K562 (cell line): ENCODE measurements at regions not wholly inside any gene's neighbourhood (a gene's known extent, or its start where the extent isn't known, plus 50 kb on each side); places are given as distances from the start of the nearest gene placed in this dataset.

Experiments used
- ATAC-seq: fragments of 200-7000 bp; cut with Tn5 transposase; 3 replicates; pipeline ENCODE4 v1.9.1; 2020; ENCODE audit warnings: moderate library complexity
- BruUV-seq: library from RNA; stranded (reverse); fragments of 400-500 nt; replicated peaks from 2 replicates; lab custom pipeline; 2021; lab: Mats Ljungman, UMichigan
- CTCF ChIA-PET: fragments of 300-600 bp; formaldehyde crosslinking; extraction: SDS; loops from one replicate; lab custom pipeline; 2021; ENCODE audit warnings: low intra/inter-chr PET ratio; lab: Yijun Ruan, JAX
- POLR2A ChIA-PET: fragments of 300-600, 350-650 bp; sonication (Branson Sonifier 250); formaldehyde crosslinking; extraction: SDS; loops from one replicate; lab custom pipeline; 2021; ENCODE audit warnings: antibody characterized with exemption, inconsistent platforms; lab: Yijun Ruan, JAX
- DNase-seq, 4 experiments: peaks; one replicate each; pipeline versions ENCODE4 v3.0.0 to v3.0.0-alpha.2; 2011 to 2018; ENCODE audit warnings: low spot score in 3 of 4, mixed read lengths in 3 of 4; ENCODE audit errors: extremely low read depth in 1 of 4
- FAIRE-seq: peaks from 2 replicates; lab custom pipeline; 2011; peaks lifted over from hg19 to GRCh38; lab: Jason Lieb, UNC
- H2AFZ ChIP-seq: 2 replicates; pipeline ENCODE4 v1.6.0; 2011; ENCODE audit warnings: low read depth, low read length, control low read depth, inconsistent platforms
- H3K27ac ChIP-seq: fragments of 200-600 bp; 3 replicates; pipeline ENCODE4 v1.8.0; 2011; ENCODE audit warnings: low read depth, mild to moderate bottlenecking, control low read depth, inconsistent platforms, low read length, moderate library complexity, mixed read lengths; ENCODE audit errors: extremely low read depth
- H3K27me3 ChIP-seq, 2 experiments: fragments of 300-600 bp in 1 of 2; 2 replicates in 1 of 2; 3 replicates in 1 of 2; pipeline versions ENCODE4 v1.6.0 to v1.8.0; 2011; ENCODE audit warnings: inconsistent platforms in 2 of 2, low read length in 2 of 2, mild to moderate bottlenecking in 1 of 2, mixed read lengths in 1 of 2, moderate library complexity in 1 of 2; ENCODE audit not compliant: control insufficient read depth in 2 of 2, insufficient read depth in 2 of 2
- H3K36me3 ChIP-seq: fragments of 300-600 bp; 3 replicates; pipeline ENCODE4 v1.8.0; 2011; ENCODE audit warnings: mild to moderate bottlenecking, low read length, inconsistent platforms; ENCODE audit not compliant: control insufficient read depth, insufficient read depth
- H3K4me1 ChIP-seq, 2 experiments: fragments of 200-600 bp in 1 of 2; replicated peaks in 1 of 2; 2 replicates in 1 of 2; 3 replicates in 1 of 2; pipeline versions ENCODE4 v1.5.1 to v1.8.0; 2011; ENCODE audit warnings: inconsistent platforms in 2 of 2, low read length in 2 of 2, mild to moderate bottlenecking in 1 of 2, mixed read lengths in 1 of 2, moderate library complexity in 1 of 2; ENCODE audit not compliant: control insufficient read depth in 2 of 2, insufficient read depth in 2 of 2
- H3K4me2 ChIP-seq: 2 replicates; pipeline ENCODE4 v1.6.1; 2011; ENCODE audit warnings: low read length, control low read depth, inconsistent platforms, mixed read lengths; ENCODE audit not compliant: insufficient read depth
- H3K4me3 ChIP-seq: fragments of 200-600 bp; sonication (generic), shearing (Covaris generic); 2 replicates; pipeline ENCODE4 v1.5.1; 2016; ENCODE audit warnings: control low read depth, inconsistent platforms
- H3K79me2 ChIP-seq: fragments of 200-600 bp; 3 replicates; pipeline ENCODE4 v1.8.0; 2011; ENCODE audit warnings: low read length, inconsistent platforms; ENCODE audit not compliant: control insufficient read depth, insufficient read depth
- H3K9ac ChIP-seq, 2 experiments: 2 replicates each; pipeline versions ENCODE4 v1.6.0 to v1.6.1; 2011; ENCODE audit warnings: low read depth in 2 of 2, low read length in 2 of 2, control low read depth in 1 of 2, inconsistent platforms in 1 of 2, mild to moderate bottlenecking in 1 of 2, mixed read lengths in 1 of 2; ENCODE audit not compliant: insufficient read depth in 1 of 2
- H3K9me1 ChIP-seq: one replicate; pipeline ENCODE4 v1.6.0; 2011; ENCODE audit warnings: inconsistent platforms, mild to moderate bottlenecking, low read length, moderate library complexity; ENCODE audit not compliant: control insufficient read depth, insufficient read depth
- H3K9me3 ChIP-seq: replicated peaks from 2 replicates; pipeline ENCODE4 v1.5.1; 2011; ENCODE audit warnings: low read depth, low read length, inconsistent platforms; ENCODE audit not compliant: control insufficient read depth, insufficient read depth
- H4K20me1 ChIP-seq: replicated peaks from 2 replicates; pipeline ENCODE4 v1.6.1; 2011; ENCODE audit warnings: low read length, inconsistent platforms, mixed read lengths; ENCODE audit not compliant: control insufficient read depth, insufficient read depth
- ARID2 ChIP-seq: fragments of 450-650 bp; IDR thresholded peaks from 2 replicates; pipeline ENCODE4 v1.6.1; 2017; ENCODE audit warnings: antibody characterized with exemption, mild to moderate bottlenecking
- CHCHD3 ChIP-seq: fragments of 250-450 bp; sonication (Bioruptor Pico); IDR thresholded peaks from 2 replicates; pipeline ENCODE4 v2.1.2; 2022; ENCODE audit warnings: mild to moderate bottlenecking
- MLX ChIP-seq, 2 experiments: fragments of 450-650 bp in 1 of 2; sonication (generic) in 1 of 2; formaldehyde crosslinking; conservative IDR thresholded peaks; 2 replicates each; pipeline versions ENCODE4 v1.4.0 to v1.8.1; 2020 to 2022; ENCODE audit warnings: mild to moderate bottlenecking in 1 of 2, missing genetic modification reagents in 1 of 2
- MYNN ChIP-seq, 2 experiments: sonication (generic); formaldehyde crosslinking in 1 of 2; IDR thresholded peaks; 2 replicates each; pipeline versions ENCODE4 v1.5.0 to v1.6.1; 2016 to 2020; ENCODE audit warnings: antibody characterized with exemption in 1 of 2, missing genetic modification reagents in 1 of 2
- NR2C2 ChIP-seq, 2 experiments: fragments of 200-800 bp in 1 of 2; sonication (Bioruptor generic) in 1 of 2; sonication (generic) in 1 of 2; formaldehyde crosslinking in 1 of 2; IDR thresholded peaks; 2 replicates each; pipeline versions ENCODE4 v1.6.1 to v1.8.0; 2016 to 2022; ENCODE audit warnings: mild to moderate bottlenecking in 1 of 2, missing compliant biosample characterization in 1 of 2, missing genetic modification characterization in 1 of 2, missing genetic modification reagents in 1 of 2
- YBX1 ChIP-seq: fragments of 450-650 bp; IDR thresholded peaks from 2 replicates; pipeline ENCODE4 v1.7.1; 2016; ENCODE audit warnings: mild to moderate bottlenecking
- ZNF232 ChIP-seq: sonication (generic); formaldehyde crosslinking; IDR thresholded peaks from 2 replicates; pipeline ENCODE4 v1.8.0; 2022; ENCODE audit warnings: mild to moderate bottlenecking, missing genetic modification reagents
- ZNF785 ChIP-seq: fragments of 250-450 bp; sonication (Bioruptor Pico); IDR thresholded peaks from 2 replicates; pipeline ENCODE4 v1.4.0; 2020; ENCODE audit warnings: mild to moderate bottlenecking
- WGBS: fragments of 100-300 bp; shearing (Covaris generic); methylation state at CpG from one replicate; pipeline ENCODE4 v1.1.6; 2016; ENCODE audit warnings: low coverage, mixed read lengths; ENCODE audit not compliant: insufficient coverage; ENCODE audit errors: missing lambda C conversion rate; 5-methylcytosine and 5-hydroxymethylcytosine counted together
- in situ Hi-C: fragments of 300-500 bp; cut with MboI; formaldehyde crosslinking; loops from 4 replicates; pipeline ENCODE4 v1.15.0; 2018; ENCODE audit warnings: inconsistent platforms, mixed read lengths
- intact Hi-C: fragments of 100-400 bp; cut with micrococcal nuclease; formaldehyde crosslinking; loops from 2 replicates; pipeline ENCODE4 v1.14.2; 2022

GRCh38 chr17:70709596-70709995 is 540.3 kb downstream of the KCNJ2 start:
- H3K9me3 ChIP-seq = no peaks in the 10 kb centered on the region
- no peaks in the 10 kb centered on the region for H3K79me2 ChIP-seq
- CTCF ChIA-PET = no interaction called here
- ATAC-seq (no peak), DNase-seq (no peak), FAIRE-seq (no peak)
- no peaks in the 10 kb centered on the region for H3K9me1 ChIP-seq
- H3K4me2 ChIP-seq = no peak overlapping the region
- no peak overlapping the region for H3K9ac ChIP-seq
- no peak overlapping the region for H3K27ac ChIP-seq
- no peaks in the 10 kb centered on the region for H3K27me3 ChIP-seq
- no TSS peak for BruUV-seq
- no peaks in the 10 kb centered on the region for H3K36me3 ChIP-seq
- in situ Hi-C loops = no loop called here
- no peaks in the 10 kb centered on the region for H4K20me1 ChIP-seq
- intact Hi-C loops = no loop called here
- no peak overlapping the region for H2AFZ ChIP-seq
- no peak for TF ChIP-seq YBX1
- TF ChIP-seq ARID2 = no peak
- no peak for TF ChIP-seq ZNF785 (CRISPR knock-in tag)
- no peak for TF ChIP-seq CHCHD3
- TF ChIP-seq ZNF232 (CRISPR knock-in tag) = no peak
- TF ChIP-seq MLX (CRISPR knock-in tag; conservative IDR thresholded peaks at IDR 0.05) = no peak
- TF ChIP-seq NR2C2 (CRISPR knock-in tag; IDR thresholded peaks at IDR 0.05) = no peak
- TF ChIP-seq NR2C2 (tag; IDR thresholded peaks at IDR 0.05) = no peak
- TF ChIP-seq MYNN (IDR thresholded peaks at IDR 0.05) = no peak
- TF ChIP-seq MYNN (CRISPR knock-in tag; IDR thresholded peaks at IDR 0.05) = no peak
- TF ChIP-seq, all 486 proteins: peak for 0
- WGBS = under 1% methylated on average over 7 of the region's 7 CpGs
- POLR2A ChIA-PET = no interaction called here
- H3K4me1 ChIP-seq = no peaks in the 10 kb centered on the region
- no peak overlapping the region for H3K4me3 ChIP-seq
